ENCODE measurements at regions not wholly inside any gene's neighbourhood (a gene's known extent, or its start where the extent isn't known, plus 50 kb on each side); places are given as distances from the start of the nearest gene placed in this dataset.
"Not testable (repeated sequence)": the region's sequence is repeated elsewhere in the genome, so short reads cannot be mapped to it uniquely, and the experiment has no call there.

- DNase-seq = not testable (repeated sequence)
Observed at GRCh38 chr16:6725206-6725605, 607.4 kb upstream of the RBFOX1 start.

DNA sequence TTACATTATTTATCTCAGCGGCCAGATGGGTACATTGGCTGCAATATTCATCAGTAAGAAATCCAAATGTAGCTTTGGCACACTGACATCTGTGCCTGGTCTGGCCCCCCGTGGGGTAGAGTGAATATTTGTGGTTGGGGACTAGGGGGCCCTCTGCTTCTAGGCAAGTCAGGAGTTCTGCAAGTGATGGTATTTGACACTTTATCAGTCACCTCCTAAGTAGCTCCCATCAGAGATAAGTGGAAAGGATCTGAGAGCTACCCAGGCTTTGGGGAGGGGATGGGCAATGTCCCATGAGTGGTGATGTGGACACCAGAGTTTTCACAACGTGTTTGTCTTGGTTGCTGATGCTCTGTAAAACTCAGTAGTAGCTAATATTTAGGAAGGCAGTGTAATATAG is 609.9 kb upstream of the RBFOX1 start:
- DNase-seq = no peak

DNA sequence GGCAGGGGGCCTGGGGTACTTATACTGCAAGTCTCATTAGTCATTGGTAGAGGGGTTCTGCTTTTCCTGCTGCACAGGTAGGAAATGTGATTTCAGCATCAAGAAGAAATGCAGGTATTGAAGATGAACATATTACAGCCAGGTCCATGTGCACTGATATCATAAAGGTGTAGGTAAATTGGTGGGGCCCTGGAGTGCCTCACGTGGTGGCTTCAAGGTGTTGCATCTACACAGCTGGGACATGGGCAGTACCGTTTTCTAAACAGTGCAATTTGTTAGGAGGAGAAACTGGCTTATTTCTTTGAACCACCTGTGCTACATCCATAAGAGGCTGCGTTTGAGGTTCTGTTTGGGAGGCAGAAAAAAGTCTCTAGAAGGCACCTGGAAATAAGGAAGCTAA is 618.1 kb upstream of the RBFOX1 start:
- no peak for DNase-seq

GRCh38 chr16:6709736-6710135 is 622.9 kb upstream of the RBFOX1 start:
- no peak for DNase-seq

- DNase-seq = no peak
Observed at GRCh38 chr16:6708576-6709215, 623.9 kb upstream of the RBFOX1 start.

DNA sequence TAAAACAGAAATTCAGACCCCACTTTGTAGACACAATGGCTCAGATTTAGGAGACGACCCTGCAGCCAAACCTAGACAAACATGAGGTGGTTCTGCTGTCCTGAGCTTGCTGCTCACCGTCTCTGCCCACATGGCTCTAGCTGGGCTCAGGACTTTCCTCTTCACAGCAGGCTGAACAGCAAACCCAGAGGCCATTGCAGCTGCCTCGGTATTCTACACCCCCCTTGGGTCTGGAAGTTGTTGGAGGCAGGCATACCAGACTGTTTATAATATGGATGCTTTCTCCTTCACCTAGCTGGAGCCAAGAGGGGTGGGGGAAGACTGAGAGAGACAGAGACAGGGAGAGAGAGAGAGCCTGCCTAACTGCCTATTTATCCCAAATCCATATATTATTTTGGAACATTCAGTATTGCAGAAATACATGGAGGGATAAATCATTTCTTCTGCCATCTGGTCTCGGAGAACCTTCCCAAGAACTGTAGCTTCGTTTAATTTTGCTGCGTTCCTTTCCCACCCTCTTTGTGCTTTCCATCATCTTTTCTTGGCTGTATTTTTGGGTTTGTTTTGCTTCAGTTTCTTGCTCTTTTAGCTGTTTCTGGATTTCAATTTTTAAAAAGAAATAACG is 628.2 kb upstream of the RBFOX1 start:
- no peak for DNase-seq

GRCh38 chr16:6701096-6701495 is 631.5 kb upstream of the RBFOX1 start:
- DNase-seq = no peak

DNA sequence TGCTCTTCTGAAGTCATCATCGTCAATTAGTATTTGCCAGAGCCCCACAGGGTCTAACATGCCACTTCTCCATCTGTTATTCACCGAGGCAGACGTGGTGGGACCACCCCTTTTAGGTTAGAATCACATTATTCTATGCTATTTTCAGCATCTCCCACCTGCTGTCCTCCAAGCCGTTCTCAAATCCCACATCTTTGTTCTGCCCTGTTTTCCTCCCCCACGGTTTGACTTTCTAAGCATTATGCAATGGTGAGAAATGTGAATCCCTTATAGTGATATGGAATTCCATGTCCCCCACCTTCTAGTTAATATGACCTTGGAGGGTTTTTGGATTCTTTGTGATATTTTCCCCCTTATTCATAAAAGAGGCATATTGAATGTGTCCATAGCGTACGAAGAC is 634.1 kb upstream of the RBFOX1 start:
- no peak for DNase-seq

GRCh38 chr16:6695666-6696065 is 637.0 kb upstream of the RBFOX1 start:
- DNase-seq = no peak

GRCh38 chr16:6694636-6695035 is 638.0 kb upstream of the RBFOX1 start:
- DNase-seq = no peak

GRCh38 chr16:6693418-6693817 is 639.2 kb upstream of the RBFOX1 start:
- DNase-seq = not testable (repeated sequence)

GRCh38 chr16:6692874-6693273 is 639.8 kb upstream of the RBFOX1 start:
- no peak for DNase-seq

DNA sequence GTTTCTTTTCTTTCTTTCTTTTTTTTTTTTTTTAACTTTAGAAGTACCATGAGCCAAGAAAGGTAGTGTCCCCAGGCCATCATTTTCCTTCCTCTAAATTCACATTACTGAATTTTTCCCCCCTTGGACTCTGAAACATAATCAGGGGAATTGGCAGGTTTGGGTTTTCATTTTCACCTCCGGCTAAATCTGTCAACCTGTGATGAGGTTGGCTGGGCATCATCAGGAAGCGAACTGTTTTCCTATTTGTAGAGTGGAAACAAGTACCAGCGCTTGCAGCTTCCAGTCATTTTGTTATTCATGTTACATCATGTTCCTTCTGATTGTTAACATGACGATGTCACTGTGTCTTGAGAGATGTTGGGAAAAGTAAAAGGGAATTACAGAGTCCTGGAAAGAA is 641.9 kb upstream of the RBFOX1 start:
- DNase-seq = no peak

- no peak for DNase-seq
Observed at GRCh38 chr16:6689643-6690042, 643.0 kb upstream of the RBFOX1 start.

- DNase-seq = no peak
Observed at GRCh38 chr16:6687593-6687992, 645.1 kb upstream of the RBFOX1 start.

DNA sequence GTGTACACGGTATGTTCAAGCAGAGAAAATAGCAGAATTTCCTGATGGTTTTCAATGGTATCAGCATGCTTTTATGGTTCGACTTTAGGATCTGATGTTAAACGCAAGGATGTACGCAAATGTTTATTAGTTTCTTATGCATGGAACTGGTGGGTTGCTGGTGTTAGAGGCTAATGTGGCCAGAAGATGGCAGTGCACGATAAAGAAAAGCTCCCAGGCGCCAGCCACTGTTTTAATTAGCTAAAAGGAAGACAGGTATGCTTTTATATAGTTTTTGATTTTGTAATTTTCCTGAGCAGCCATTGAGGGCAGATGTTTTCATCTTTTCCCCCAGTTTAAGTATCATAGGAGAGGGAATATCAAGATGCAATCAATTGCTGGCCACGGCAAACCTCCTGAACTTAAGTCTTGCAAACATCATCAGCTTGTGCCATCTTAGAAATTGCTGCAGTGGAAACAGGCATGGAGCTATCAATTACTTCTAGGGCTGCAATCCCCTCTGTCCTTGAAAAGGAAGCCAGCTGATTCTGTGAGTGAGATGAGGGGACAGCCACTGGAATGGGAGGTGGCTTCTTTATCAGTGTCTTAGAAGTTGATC is 648.5 kb upstream of the RBFOX1 start:
- peak; percentile 18 for DNase-seq

GRCh38 chr16:6682142-6682811 is 650.4 kb upstream of the RBFOX1 start:
- DNase-seq = peak; percentile 20

GRCh38 chr16:6678586-6678985 is 654.1 kb upstream of the RBFOX1 start:
- no peak for DNase-seq

- no peak for DNase-seq
Observed at GRCh38 chr16:6674071-6674470, 658.6 kb upstream of the RBFOX1 start.

DNA sequence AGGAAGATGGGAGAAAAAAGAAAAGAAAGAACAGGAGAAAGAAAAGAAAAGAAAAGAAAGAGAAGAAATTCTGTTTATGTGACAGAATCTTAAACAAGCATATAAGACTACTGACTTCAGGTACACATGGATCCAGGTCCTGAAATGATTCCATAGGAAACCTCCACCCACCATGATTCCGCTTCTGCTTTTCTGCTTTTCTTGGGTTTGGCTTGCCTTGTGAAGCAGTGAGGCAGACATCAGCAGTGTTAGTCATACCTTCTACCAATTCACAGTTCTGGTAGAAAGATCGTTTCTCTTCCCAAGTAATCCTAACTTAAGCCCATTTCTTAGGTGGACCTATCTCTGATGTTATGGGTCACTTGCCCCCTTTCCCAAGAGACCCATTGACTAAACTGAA is 660.1 kb upstream of the RBFOX1 start:
- no peak for DNase-seq

DNA sequence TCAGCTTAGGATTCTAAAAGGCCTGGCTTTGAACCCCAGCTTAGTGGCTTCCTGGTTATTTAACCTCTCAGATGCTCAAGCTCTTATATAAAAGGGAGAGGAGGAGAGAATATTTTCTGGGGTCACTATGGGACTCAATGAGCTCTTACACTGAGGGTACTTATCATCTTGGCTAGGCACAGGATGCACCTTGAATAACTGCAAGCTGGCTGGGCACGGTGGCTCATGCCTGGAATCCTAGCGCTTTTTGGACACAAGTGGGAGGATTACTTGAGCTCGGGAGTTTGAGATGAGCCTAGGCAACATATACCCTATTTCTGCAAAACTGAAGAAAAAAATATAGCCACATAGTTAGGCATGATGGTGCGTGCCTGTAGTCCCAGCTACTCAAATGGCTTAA is 665.3 kb upstream of the RBFOX1 start:
- no peak for DNase-seq

- no peak for DNase-seq
Observed at GRCh38 chr16:6665126-6665525, 667.5 kb upstream of the RBFOX1 start.

DNA sequence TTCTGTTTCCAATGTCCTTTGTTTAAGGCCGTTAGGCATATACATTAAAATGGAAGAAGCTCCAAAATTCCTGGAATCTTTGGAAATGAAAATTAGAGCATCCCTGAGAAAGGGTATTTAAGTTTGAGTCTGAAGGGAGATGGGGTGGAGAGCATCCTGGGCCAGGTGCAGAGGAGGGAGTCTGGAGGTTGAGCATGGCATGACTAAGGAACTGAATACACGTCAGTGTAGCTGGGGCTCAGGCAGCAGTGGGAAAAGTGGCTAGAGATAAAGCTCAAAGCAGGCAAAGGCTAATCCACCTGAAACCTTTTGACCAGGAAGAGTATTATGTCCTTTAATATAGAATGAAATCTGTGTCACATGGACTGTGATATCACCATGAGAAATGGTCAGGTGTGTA is 669.0 kb upstream of the RBFOX1 start:
- DNase-seq = no peak

- DNase-seq = no peak
Observed at GRCh38 chr16:6656760-6657159, 675.9 kb upstream of the RBFOX1 start.
